Heart right ventricle (tissue), 16 donors: ENCODE measurements at regions not wholly inside any gene's neighbourhood (a gene's known extent, or its start where the extent isn't known, plus 50 kb on each side); places are given as distances from the start of the nearest gene placed in this dataset.
A peak's percentile ranks its signal among the peaks of the same experiment; 100 is the strongest.

Source experiments
- ATAC-seq, 8 donors: fragments of 200-7000 bp; cut with Tn5 transposase; one replicate each; pipeline ENCODE4 v1.9.1; 2020; ENCODE audit warnings: mild to moderate bottlenecking in 8 of 8, moderate library complexity in 8 of 8, moderate number of reproducible peaks in 1 of 8
- DNase-seq, 2 donors: peaks; one replicate each; pipeline ENCODE4 v3.0.0-alpha.2; 2020
- H3K27ac ChIP-seq, 10 donors: fragments of 200-600 bp; sonication (generic) in 2 of 10; one replicate each; pipeline versions ENCODE4 v1.5.0 to v1.8.0; 2020 to 2022; ENCODE audit warnings: mild to moderate bottlenecking in 3 of 10
- H3K27me3 ChIP-seq, 7 donors: fragments of 200-600 bp; one replicate each; pipeline ENCODE4 v1.8.0; 2021 to 2022; ENCODE audit warnings: mild to moderate bottlenecking in 2 of 7
- H3K36me3 ChIP-seq, 9 donors: fragments of 200-600 bp; sonication (generic) in 1 of 9; one replicate each; pipeline versions ENCODE4 v1.5.0 to v1.8.0; 2020 to 2022; ENCODE audit warnings: mild to moderate bottlenecking in 2 of 9
- H3K4me1 ChIP-seq, 9 donors: fragments of 200-600 bp; sonication (generic) in 1 of 9; one replicate each; pipeline versions ENCODE4 v1.5.0 to v1.8.0; 2020 to 2022; ENCODE audit warnings: mild to moderate bottlenecking in 4 of 9
- H3K4me3 ChIP-seq, 10 donors: fragments of 200-600 bp; sonication (generic) in 2 of 10; one replicate each; pipeline versions ENCODE4 v1.5.0 to v1.8.0; 2020 to 2022; ENCODE audit warnings: mild to moderate bottlenecking in 7 of 10, moderate library complexity in 2 of 10
- H3K9me3 ChIP-seq, 11 donors: fragments of 200-600 bp in 10 of 11; sonication (generic) in 2 of 11; one replicate each; pipeline versions ENCODE4 v1.5.0 to v1.8.0; 2013 to 2022; ENCODE audit warnings: mild to moderate bottlenecking in 2 of 11, control low read depth in 1 of 11, moderate library complexity in 1 of 11
- WGBS, 2 donors: extraction: QIAGEN DNeasy Blood & Tissue Kit; methylation state at CpG; one replicate each; pipeline ENCODE4 v1.1.7; 2013; ENCODE audit warnings: inconsistent platforms in 1 of 2; 5-methylcytosine and 5-hydroxymethylcytosine counted together
- intact Hi-C, 10 donors: fragments of 100-400 bp; cut with DNase I; formaldehyde crosslinking; loops; one replicate each; pipeline versions ENCODE4 v1.11.1 to v1.14.2; 2022
- TF ChIP-seq, protein P1 (sequence below), 9 donors: fragments of 200-600 bp; sonication (generic) in 2 of 9; IDR thresholded peaks; one replicate each; pipeline versions ENCODE4 v1.5.0 to v1.8.0; 2021 to 2022; ENCODE audit warnings: antibody characterized with exemption in 9 of 9, mild to moderate bottlenecking in 5 of 9, moderate library complexity in 1 of 9
- donor health status: Arrhythmogenic right ventricular cardiomyopathy.
- donor health status: ischemic (EF 13 %, LVEDD 7.1; RV severe dilation, severe dysfunction).
- donor health status: healthy with polysubstance abuse.
- donor health status: DM: no; HTN: yes; CAD: no.
- donor health status: DM: no; HTN: no; CAD: no.
- donor health status: ischemic (EF 25% LVEDD 6.9; RV normal size, moderate dysfunction).
- donor health status: ischemic (EF 25% LVEDD 5.7; RV mildly dilated, moderate dysfunction).
- donor health status: healthy.
- donor health status: DM: yes; HTN: yes; CAD: no.
- donor health status: Ischemic cardiomyopathy.
- donor health status: ischemic (EF 35%, LVEDD 5.7; RV mildly dilated, moderate dysfunction).
- donor health status: nonischemic (EF 11% LVEDD 7.7; RV severe dilation, severe dysfunction).
- donor health status: DM: yes; HTN: yes; CAD: no.
- donor health status: PGD.
- donor health status: ischemic (EF 29% LVEDD 5.4; RV normal size, mild dysfunction).
- donor health status: nonischemic (EF 23%, LVEDD 6.1; RV moderate dilation, normal function).

DNA sequence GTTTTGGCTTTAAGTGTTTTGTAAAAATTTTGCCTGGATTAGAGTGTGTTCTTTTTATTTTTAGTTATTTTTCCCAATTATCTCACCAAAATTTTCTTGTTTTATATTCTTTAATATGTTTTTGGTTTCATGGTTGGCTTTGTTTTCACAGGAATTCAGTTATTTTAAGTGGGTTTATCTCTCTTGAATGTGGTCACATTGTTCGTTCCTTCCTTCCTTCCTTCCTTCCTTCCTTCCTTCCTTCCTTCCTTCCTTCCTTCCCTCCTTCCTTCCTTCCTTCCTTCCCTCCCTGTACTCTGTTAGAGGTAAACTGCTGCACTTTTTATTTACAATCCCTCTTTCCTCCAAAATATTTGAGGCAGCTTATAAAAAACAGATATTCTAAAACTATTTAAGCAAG is 672.9 kb upstream of the CITED2 start:
- Histone ChIP-seq H3K27me3 (no peaks in the 10 kb centered on the region), H3K4me3 (no peak overlapping the region), H3K9me3 (peaks cover 0 to 12% (median 0%) of the 10 kb centered on the region in 11 donors), H3K36me3 (no peaks in the 10 kb centered on the region), H3K27ac (no peak overlapping the region), H3K4me1 (peaks cover 0 to 24% (median 17%) of the 10 kb centered on the region in 9 donors)
- DNase-seq: no peak
- TF ChIP-seq, protein P1, sequence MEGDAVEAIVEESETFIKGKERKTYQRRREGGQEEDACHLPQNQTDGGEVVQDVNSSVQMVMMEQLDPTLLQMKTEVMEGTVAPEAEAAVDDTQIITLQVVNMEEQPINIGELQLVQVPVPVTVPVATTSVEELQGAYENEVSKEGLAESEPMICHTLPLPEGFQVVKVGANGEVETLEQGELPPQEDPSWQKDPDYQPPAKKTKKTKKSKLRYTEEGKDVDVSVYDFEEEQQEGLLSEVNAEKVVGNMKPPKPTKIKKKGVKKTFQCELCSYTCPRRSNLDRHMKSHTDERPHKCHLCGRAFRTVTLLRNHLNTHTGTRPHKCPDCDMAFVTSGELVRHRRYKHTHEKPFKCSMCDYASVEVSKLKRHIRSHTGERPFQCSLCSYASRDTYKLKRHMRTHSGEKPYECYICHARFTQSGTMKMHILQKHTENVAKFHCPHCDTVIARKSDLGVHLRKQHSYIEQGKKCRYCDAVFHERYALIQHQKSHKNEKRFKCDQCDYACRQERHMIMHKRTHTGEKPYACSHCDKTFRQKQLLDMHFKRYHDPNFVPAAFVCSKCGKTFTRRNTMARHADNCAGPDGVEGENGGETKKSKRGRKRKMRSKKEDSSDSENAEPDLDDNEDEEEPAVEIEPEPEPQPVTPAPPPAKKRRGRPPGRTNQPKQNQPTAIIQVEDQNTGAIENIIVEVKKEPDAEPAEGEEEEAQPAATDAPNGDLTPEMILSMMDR (IDR thresholded peaks at IDR 0.05): no peak
- WGBS, 2 donors: 33 to 65% methylated on average over 1 of the region's 1 CpG
- ATAC-seq: no peak
- intact Hi-C loops: no loop called here

DNA sequence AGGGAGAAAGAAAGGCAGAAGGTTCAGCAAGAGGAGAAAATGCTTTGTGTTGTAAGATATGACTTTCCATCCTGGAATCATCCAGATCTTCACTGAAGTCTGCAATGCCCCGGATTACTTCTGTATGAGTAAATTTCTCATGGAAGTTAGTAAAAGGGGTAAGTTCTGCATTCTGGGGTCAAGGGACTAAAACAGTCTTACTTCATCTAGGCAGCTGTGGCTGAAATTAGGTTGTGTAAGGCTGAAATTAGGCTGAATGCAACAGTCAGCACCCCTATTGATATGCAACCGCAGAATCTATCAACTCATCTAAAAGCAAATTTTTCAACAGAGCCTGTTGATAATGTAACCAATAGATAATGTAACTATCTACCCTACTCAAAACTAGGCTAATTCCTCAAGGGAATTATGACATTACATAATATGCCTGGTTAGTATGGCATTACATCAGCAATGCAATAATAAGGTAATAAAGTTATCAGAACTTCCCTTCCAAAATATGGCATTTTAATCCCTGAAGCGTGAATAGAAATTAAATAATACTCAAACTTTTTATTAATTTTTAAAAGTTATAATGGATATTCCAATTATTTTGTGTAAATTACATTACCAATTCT is 671.7 kb upstream of the CITED2 start:
- no peak overlapping the region for H3K27ac ChIP-seq
- H3K36me3 ChIP-seq: no peaks in the 10 kb centered on the region
- peaks cover 0 to 12% (median 0%) of the 10 kb centered on the region in 11 donors for H3K9me3 ChIP-seq
- peaks cover 0 to 24% (median 17%) of the 10 kb centered on the region in 9 donors for H3K4me1 ChIP-seq
- intact Hi-C loops: no loop called here
- TF ChIP-seq, protein P1 (IDR thresholded peaks at IDR 0.05): no peak
- no peaks in the 10 kb centered on the region for H3K27me3 ChIP-seq
- no peak for DNase-seq
- ATAC-seq: no peak
- no peak overlapping the region for H3K4me3 ChIP-seq
- 93 to 94% methylated on average over 3 of the region's 3 CpGs for WGBS, 2 donors

DNA sequence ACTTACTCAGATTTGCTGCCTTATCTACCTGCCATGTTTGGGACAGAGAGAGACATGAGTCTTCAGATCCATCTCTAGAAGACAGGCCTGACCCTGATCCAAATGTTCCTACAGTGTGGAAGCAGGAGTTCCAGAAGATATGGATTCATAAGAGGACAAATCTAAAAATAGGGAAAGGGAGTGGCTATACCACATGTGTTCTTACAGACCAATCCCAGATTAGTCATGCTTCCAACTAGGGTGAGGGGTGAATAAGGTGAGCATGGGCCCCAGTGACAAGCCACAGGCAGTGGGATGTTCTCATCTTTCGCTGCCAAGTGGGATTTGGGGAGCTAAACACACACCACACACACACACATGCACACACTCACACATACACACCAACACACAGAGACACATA is 670.7 kb upstream of the CITED2 start:
- peak in 2 of 8 donors; percentile 29 to 45 for ATAC-seq
- no peak overlapping the region for H3K27ac ChIP-seq
- peaks cover 0 to 28% (median 17%) of the 10 kb centered on the region in 9 donors for H3K4me1 ChIP-seq
- intact Hi-C loops: no loop called here
- no peaks in the 10 kb centered on the region for H3K27me3 ChIP-seq
- no peak overlapping the region for H3K4me3 ChIP-seq
- no peaks in the 10 kb centered on the region for H3K36me3 ChIP-seq
- TF ChIP-seq, protein P1 (IDR thresholded peaks at IDR 0.05): no peak
- 100% methylated on average over 1 of the region's 1 CpG for WGBS, 2 donors
- peaks cover 0 to 12% (median 0%) of the 10 kb centered on the region in 11 donors for H3K9me3 ChIP-seq
- DNase-seq: no peak

DNA sequence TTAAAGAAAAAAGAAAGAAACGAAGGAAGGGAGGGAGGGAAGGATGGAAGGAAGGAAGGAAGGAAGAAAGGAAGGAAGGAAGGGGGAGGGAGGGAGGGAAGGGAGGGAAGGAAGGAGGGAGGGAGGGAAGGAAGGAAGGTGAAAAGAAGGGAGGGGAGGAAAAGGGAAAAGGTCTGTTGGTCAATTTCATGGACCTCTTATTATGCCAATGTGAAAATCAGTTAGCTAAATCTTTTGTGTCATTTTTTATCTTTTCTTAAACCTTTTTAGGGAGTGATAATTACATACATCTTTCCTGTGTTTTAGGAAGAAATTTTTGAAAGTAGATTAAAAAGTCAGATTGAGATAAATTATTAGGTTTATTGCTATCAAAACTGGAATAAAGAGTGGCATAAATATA is 670.2 kb upstream of the CITED2 start:
- ATAC-seq (no peak), DNase-seq (no peak)
- H3K27ac ChIP-seq: peak overlapping the region in 1 of 10 donors; percentile 32
- H3K9me3 ChIP-seq: peaks cover 0 to 12% (median 0%) of the 10 kb centered on the region in 11 donors
- no peak overlapping the region for H3K4me3 ChIP-seq
- TF ChIP-seq, protein P1 (IDR thresholded peaks at IDR 0.05): no peak
- 88 to 100% methylated on average over 1 of the region's 1 CpG for WGBS, 2 donors
- intact Hi-C loops: no loop called here
- H3K36me3 ChIP-seq: no peaks in the 10 kb centered on the region
- H3K4me1 ChIP-seq: peaks cover 0 to 33% (median 13%) of the 10 kb centered on the region in 9 donors
- no peaks in the 10 kb centered on the region for H3K27me3 ChIP-seq
